ENCODE measurements at regions not wholly inside any gene's neighbourhood (a gene's known extent, or its start where the extent isn't known, plus 50 kb on each side); places are given as distances from the start of the nearest gene placed in this dataset.

GRCh38 chr15:35606450-35606779 is 60.5 kb upstream of the DPH6 start:
- no peak for TF ChIP-seq ZNF416 (tag by site-specific recombination; IDR thresholded peaks at IDR 0.05)
- no peak for TF ChIP-seq ZNF274 (IDR thresholded peaks at IDR 0.05; ENCODE audit: low read length)
- no peak for TF ChIP-seq ZNF274 (tag by site-specific recombination; IDR thresholded peaks at IDR 0.05; ENCODE audit: borderline replicate concordance)
- TF ChIP-seq ZNF600 (tag by site-specific recombination; IDR thresholded peaks at IDR 0.05) = no peak
- TF ChIP-seq, protein P1, sequence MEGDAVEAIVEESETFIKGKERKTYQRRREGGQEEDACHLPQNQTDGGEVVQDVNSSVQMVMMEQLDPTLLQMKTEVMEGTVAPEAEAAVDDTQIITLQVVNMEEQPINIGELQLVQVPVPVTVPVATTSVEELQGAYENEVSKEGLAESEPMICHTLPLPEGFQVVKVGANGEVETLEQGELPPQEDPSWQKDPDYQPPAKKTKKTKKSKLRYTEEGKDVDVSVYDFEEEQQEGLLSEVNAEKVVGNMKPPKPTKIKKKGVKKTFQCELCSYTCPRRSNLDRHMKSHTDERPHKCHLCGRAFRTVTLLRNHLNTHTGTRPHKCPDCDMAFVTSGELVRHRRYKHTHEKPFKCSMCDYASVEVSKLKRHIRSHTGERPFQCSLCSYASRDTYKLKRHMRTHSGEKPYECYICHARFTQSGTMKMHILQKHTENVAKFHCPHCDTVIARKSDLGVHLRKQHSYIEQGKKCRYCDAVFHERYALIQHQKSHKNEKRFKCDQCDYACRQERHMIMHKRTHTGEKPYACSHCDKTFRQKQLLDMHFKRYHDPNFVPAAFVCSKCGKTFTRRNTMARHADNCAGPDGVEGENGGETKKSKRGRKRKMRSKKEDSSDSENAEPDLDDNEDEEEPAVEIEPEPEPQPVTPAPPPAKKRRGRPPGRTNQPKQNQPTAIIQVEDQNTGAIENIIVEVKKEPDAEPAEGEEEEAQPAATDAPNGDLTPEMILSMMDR (tag by site-specific recombination; IDR thresholded peaks at IDR 0.05) = no peak
- no peak for TF ChIP-seq REPIN1 (tag by site-specific recombination; IDR thresholded peaks at IDR 0.05; ENCODE audit: low read depth)
- TF ChIP-seq ZNF785 (tag by site-specific recombination; IDR thresholded peaks at IDR 0.05) = no peak
- TF ChIP-seq ZNF112 (tag by site-specific recombination; IDR thresholded peaks at IDR 0.05) = no peak
- TF ChIP-seq ZBTB21 (tag by site-specific recombination; IDR thresholded peaks at IDR 0.05) = no peak
- no peak for TF ChIP-seq YY1 (tag by site-specific recombination; IDR thresholded peaks at IDR 0.05)
- no peak for TF ChIP-seq ZNF24 (tag by site-specific recombination; IDR thresholded peaks at IDR 0.05)
- TF ChIP-seq ZNF660 (tag by site-specific recombination; IDR thresholded peaks at IDR 0.05) = no peak

Measured in HEK293 (cell line).